Ovary (tissue), 7 donors: ENCODE measurements at regions not wholly inside any gene's neighbourhood (a gene's known extent, or its start where the extent isn't known, plus 50 kb on each side); places are given as distances from the start of the nearest gene placed in this dataset.

Experiments used
- DNase-seq, 5 donors: peaks; one replicate each; pipeline ENCODE4 v3.0.0-alpha.2; 2019 to 2020
- H3K27ac ChIP-seq, 2 donors: fragments of 200-600 bp; one replicate each; pipeline versions ENCODE4 v1.5.1 to v1.8.0; 2019 to 2022
- H3K27me3 ChIP-seq: fragments of 200-600 bp; one replicate; pipeline ENCODE4 v1.8.0; 2022
- H3K36me3 ChIP-seq: fragments of 200-600 bp; sonication (generic); one replicate; pipeline ENCODE4 v1.5.1; 2019
- H3K4me1 ChIP-seq: one replicate; pipeline ENCODE4 v1.8.1; 2013; ENCODE audit warnings: mild to moderate bottlenecking, moderate library complexity; ENCODE audit not compliant: insufficient read depth
- H3K4me3 ChIP-seq: fragments of 200-600 bp; sonication (generic); one replicate; pipeline ENCODE4 v1.5.1; 2017
- H3K9me3 ChIP-seq, 2 donors: fragments of 200-600 bp in 1 of 2; sonication (generic) in 1 of 2; one replicate each; pipeline versions ENCODE4 v1.5.1 to v1.8.1; 2013 to 2019; ENCODE audit warnings: mild to moderate bottlenecking in 1 of 2, moderate library complexity in 1 of 2
- CTCF ChIP-seq, 3 donors: fragments of 450-650 bp in 2 of 3; fragments of 200-600 bp in 1 of 3; IDR thresholded peaks; one replicate each; pipeline versions ENCODE4 v1.5.1 to v1.8.0; 2016 to 2022; ENCODE audit warnings: antibody characterized with exemption in 3 of 3, mild to moderate bottlenecking in 1 of 3
- EP300 ChIP-seq: sonication (generic); formaldehyde crosslinking; IDR thresholded peaks from one replicate; pipeline ENCODE4 v1.6.1; 2017; ENCODE audit warnings: antibody characterized with exemption
- POLR2A ChIP-seq: fragments of 450-650 bp; IDR thresholded peaks from one replicate; pipeline ENCODE4 v1.6.1; 2017; ENCODE audit warnings: antibody characterized with exemption, mild to moderate bottlenecking, moderate library complexity
- WGBS, 3 donors: extraction: QIAGEN DNeasy Blood & Tissue Kit in 1 of 3; methylation state at CpG; one replicate each; pipeline versions ENCODE4 v1.1.5 to v1.1.7; 2013 to 2017; 5-methylcytosine and 5-hydroxymethylcytosine counted together
- intact Hi-C, 4 donors: fragments of 100-400 bp; cut with DNase I; formaldehyde crosslinking; loops; one replicate each; pipeline versions ENCODE4 v1.11.0 to v1.15.1; 2022 to 2023
- donor health status: DM: no; HTN: no; CAD: no; lungs with moderate emphysema.
- donor health status: DM: no; HTN: no; CAD: no.
- donor health status: Bipolar disorder and iron deficiency.
- donor health status: DM: no; HTN: no; CAD: no.
- donor health status: DM: yes; HTN: yes; CAD: no.

GRCh38 chr11:15613789-15614188, 499.1 kb downstream of the INSC start:
- no peak overlapping the region for H3K27ac ChIP-seq
- no peaks in the 10 kb centered on the region for H3K36me3 ChIP-seq
- intact Hi-C loops = no loop called here
- WGBS, 3 donors = 60 to 88% (median 76%) methylated on average over 1 of the region's 1 CpG
- no peaks in the 10 kb centered on the region for H3K9me3 ChIP-seq
- no peak overlapping the region for H3K4me3 ChIP-seq
- TF ChIP-seq POLR2A = no peak
- TF ChIP-seq CTCF (IDR thresholded peaks at IDR 0.05) = no peak
- no peak for TF ChIP-seq EP300
- DNase-seq = no peak
- no peaks in the 10 kb centered on the region for H3K27me3 ChIP-seq
- no peaks in the 10 kb centered on the region for H3K4me1 ChIP-seq

GRCh38 chr11:15615398-15616096, 500.8 kb downstream of the INSC start:
- 45 to 75% (median 66%) methylated on average over 2 of the region's 2 CpGs for WGBS, 3 donors
- no peaks in the 10 kb centered on the region for H3K4me1 ChIP-seq
- TF ChIP-seq EP300 = no peak
- TF ChIP-seq CTCF (IDR thresholded peaks at IDR 0.05) = no peak
- no peak for TF ChIP-seq POLR2A
- no peak for DNase-seq
- no peaks in the 10 kb centered on the region for H3K9me3 ChIP-seq
- no peaks in the 10 kb centered on the region for H3K36me3 ChIP-seq
- no peak overlapping the region for H3K4me3 ChIP-seq
- intact Hi-C loops = no loop called here
- H3K27ac ChIP-seq = no peak overlapping the region
- H3K27me3 ChIP-seq = no peaks in the 10 kb centered on the region

GRCh38 chr11:15616130-15617105, 501.7 kb downstream of the INSC start:
- H3K4me1 ChIP-seq = no peaks in the 10 kb centered on the region
- TF ChIP-seq EP300 (no peak), POLR2A (no peak), CTCF (IDR thresholded peaks at IDR 0.05) (no peak)
- intact Hi-C loops = no loop called here
- no peaks in the 10 kb centered on the region for H3K9me3 ChIP-seq
- no peak overlapping the region for H3K27ac ChIP-seq
- H3K27me3 ChIP-seq = no peaks in the 10 kb centered on the region
- 94 to 96% (median 95%) methylated on average over 13 of the region's 13 CpGs for WGBS, 3 donors
- DNase-seq = no peak
- no peak overlapping the region for H3K4me3 ChIP-seq
- H3K36me3 ChIP-seq = no peaks in the 10 kb centered on the region

GRCh38 chr11:15617126-15617525, 502.4 kb downstream of the INSC start:
- no peaks in the 10 kb centered on the region for H3K27me3 ChIP-seq
- H3K4me3 ChIP-seq = no peak overlapping the region
- H3K9me3 ChIP-seq = no peaks in the 10 kb centered on the region
- no peaks in the 10 kb centered on the region for H3K36me3 ChIP-seq
- DNase-seq = no peak
- no peak overlapping the region for H3K27ac ChIP-seq
- WGBS, 3 donors = 95% methylated on average over 5 of the region's 5 CpGs
- H3K4me1 ChIP-seq = no peaks in the 10 kb centered on the region
- intact Hi-C loops = no loop called here
- no peak for TF ChIP-seq CTCF (IDR thresholded peaks at IDR 0.05)
- TF ChIP-seq POLR2A = no peak
- no peak for TF ChIP-seq EP300
